SK-MEL-5 (cell line): ENCODE measurements at regions not wholly inside any gene's neighbourhood (a gene's known extent, or its start where the extent isn't known, plus 50 kb on each side); places are given as distances from the start of the nearest gene placed in this dataset.

Experiments
- DNase-seq: peaks from one replicate; pipeline ENCODE4 v3.0.0-alpha.2; 2016; ENCODE audit warnings: low read depth, low spot score
- in situ Hi-C: cut with HindIII; loops from 2 replicates; pipeline ENCODE4 v1.10.0; 2016; ENCODE audit warnings: low sequenced_read_pairs, high pct_unique_total_duplicates, low pct_unique_long_range_greater_than_20kb
- small RNA-seq, 2 experiments: library from RNA; depleted of rRNA; stranded (forward); fragments of <200 nt; gene quantifications; one replicate each; pipeline ENCODE3, GENCODE V24; 2014

DNA sequence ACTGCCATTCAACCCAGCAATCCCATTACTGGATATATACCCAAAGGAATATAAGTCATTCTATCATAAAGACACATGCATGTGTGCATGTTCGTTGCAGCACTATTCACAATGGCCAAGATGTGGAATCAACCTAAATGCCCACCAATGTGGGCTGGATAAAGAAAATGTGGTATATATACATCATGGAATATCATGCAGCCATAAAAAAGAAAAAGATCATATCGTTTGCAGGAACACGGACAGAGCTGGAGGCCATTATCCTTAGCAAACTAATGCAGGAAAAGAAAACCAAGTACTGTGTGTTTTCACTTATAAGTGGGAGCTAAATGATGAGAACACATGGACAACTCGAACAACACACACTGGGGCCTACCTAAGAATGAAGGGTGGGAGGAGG lies 123.7 kb downstream of the CDC7 start:
- in situ Hi-C loops: no loop called here
- DNase-seq: no peak

Small RNA genes lying in the stretch of these regions (small RNA-seq; reads per million reads assigned to genes)
- 0 reads per million in 2 experiments for gene AL714022.1
